H1 (cell line): ENCODE measurements at regions not wholly inside any gene's neighbourhood (a gene's known extent, or its start where the extent isn't known, plus 50 kb on each side); places are given as distances from the start of the nearest gene placed in this dataset.

Experiments used
- CHD2 ChIP-seq: IDR thresholded peaks from 2 replicates; pipeline ENCODE4 v1.6.1; 2012; ENCODE audit warnings: low read length, improper control_type of control experiment
- CREB1 ChIP-seq: IDR thresholded peaks from 2 replicates; pipeline ENCODE4 v1.6.1; 2012; ENCODE audit warnings: inconsistent platforms
- JUN ChIP-seq: IDR thresholded peaks from 2 replicates; pipeline ENCODE4 v1.6.1; 2011; ENCODE audit warnings: low read depth, mild to moderate bottlenecking, improper control_type of control experiment, low read length
- NRF1 ChIP-seq: IDR thresholded peaks from 2 replicates; pipeline ENCODE4 v1.6.1; 2011; ENCODE audit warnings: mild to moderate bottlenecking, low read depth, low read length, improper control_type of control experiment
- RAD21 ChIP-seq, 2 experiments: IDR thresholded peaks in 1 of 2; conservative IDR thresholded peaks in 1 of 2; 2 replicates each; pipeline ENCODE4 v1.6.1; 2011; ENCODE audit warnings: low read depth in 2 of 2, low read length in 2 of 2, improper control_type of control experiment in 1 of 2, inconsistent platforms in 1 of 2, mild to moderate bottlenecking in 1 of 2, moderate library complexity in 1 of 2
- SP2 ChIP-seq: IDR thresholded peaks from 2 replicates; pipeline ENCODE4 v1.6.1; 2012; ENCODE audit warnings: mild to moderate bottlenecking, low read length, inconsistent platforms
- TF ChIP-seq, protein P1 (sequence below): IDR thresholded peaks from 2 replicates; pipeline ENCODE4 v1.6.1; 2012; ENCODE audit warnings: low read length, inconsistent platforms

DNA sequence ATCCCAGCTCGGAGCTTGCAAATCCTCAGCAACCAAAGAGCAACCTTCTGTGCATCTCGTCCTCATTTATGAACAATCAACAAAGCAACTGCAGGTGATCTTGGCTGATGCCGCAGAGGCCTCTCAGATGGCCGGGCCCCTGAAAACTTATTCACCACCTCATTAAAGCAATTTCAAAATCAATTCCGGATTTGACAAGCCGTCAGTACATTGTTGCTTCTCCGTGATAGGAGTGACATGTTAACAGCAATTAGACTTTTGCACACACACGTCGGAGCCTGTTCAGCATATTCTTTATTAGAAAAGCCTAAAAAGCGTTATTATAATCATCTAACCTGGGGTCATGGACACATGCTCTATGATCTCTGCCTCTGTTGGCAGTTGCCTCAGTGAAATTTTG lies 183.1 kb upstream of the CXCR4 start (continued):
- TF ChIP-seq NRF1: no peak
- TF ChIP-seq CREB1: no peak
- TF ChIP-seq JUN: no peak
- no peak for TF ChIP-seq SP2
- no peak for TF ChIP-seq CHD2
- no peak for TF ChIP-seq RAD21 (IDR thresholded peaks at IDR 0.05 in 1 of 2, conservative IDR thresholded peaks at IDR 0.05 in 1 of 2; ENCODE audit: low read depth in 2 of 2, low read length in 2 of 2)
- TF ChIP-seq, protein P1, sequence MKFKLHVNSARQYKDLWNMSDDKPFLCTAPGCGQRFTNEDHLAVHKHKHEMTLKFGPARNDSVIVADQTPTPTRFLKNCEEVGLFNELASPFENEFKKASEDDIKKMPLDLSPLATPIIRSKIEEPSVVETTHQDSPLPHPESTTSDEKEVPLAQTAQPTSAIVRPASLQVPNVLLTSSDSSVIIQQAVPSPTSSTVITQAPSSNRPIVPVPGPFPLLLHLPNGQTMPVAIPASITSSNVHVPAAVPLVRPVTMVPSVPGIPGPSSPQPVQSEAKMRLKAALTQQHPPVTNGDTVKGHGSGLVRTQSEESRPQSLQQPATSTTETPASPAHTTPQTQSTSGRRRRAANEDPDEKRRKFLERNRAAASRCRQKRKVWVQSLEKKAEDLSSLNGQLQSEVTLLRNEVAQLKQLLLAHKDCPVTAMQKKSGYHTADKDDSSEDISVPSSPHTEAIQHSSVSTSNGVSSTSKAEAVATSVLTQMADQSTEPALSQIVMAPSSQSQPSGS: no peak
